SK-N-SH (cell line): ENCODE measurements at regions not wholly inside any gene's neighbourhood (a gene's known extent, or its start where the extent isn't known, plus 50 kb on each side); places are given as distances from the start of the nearest gene placed in this dataset.

Experiments used
- CTCF ChIA-PET: fragments of 300-600, 350-600 bp; formaldehyde crosslinking; extraction: SDS; loops from one replicate; lab custom pipeline; 2021; lab: Yijun Ruan, JAX
- POLR2A ChIA-PET: fragments of 350-600 bp; sonication (Branson Sonifier 250); formaldehyde crosslinking; extraction: SDS; loops from one replicate; lab custom pipeline; 2020; ENCODE audit warnings: antibody characterized with exemption, inconsistent platforms; lab: Yijun Ruan, JAX
- DNase-seq: peaks from one replicate; pipeline ENCODE4 v3.0.0; 2012
- H2AFZ ChIP-seq: fragments of 200-600 bp; sonication (generic); 2 replicates; pipeline ENCODE4 v1.8.1; 2016; ENCODE audit warnings: antibody characterized with exemption, mild to moderate bottlenecking, low read depth
- H3F3A ChIP-seq: fragments of 200-600 bp; sonication (generic); replicated peaks from 2 replicates; pipeline ENCODE3; 2016; ENCODE audit warnings: antibody characterized with exemption, mild to moderate bottlenecking; ENCODE audit not compliant: insufficient read depth
- H3K27ac ChIP-seq, 2 experiments: fragments of 200-500 bp in 1 of 2; fragments of 200-600 bp in 1 of 2; sonication (Bioruptor generic) in 1 of 2; sonication (generic), shearing (Covaris generic) in 1 of 2; 2 replicates each; pipeline versions ENCODE4 v1.5.1 to v1.6.1; 2014 to 2016; ENCODE audit warnings: low read depth in 2 of 2, inconsistent platforms in 1 of 2, low read length in 1 of 2, mild to moderate bottlenecking in 1 of 2, mixed read lengths in 1 of 2
- H3K27me3 ChIP-seq: fragments of 200-600 bp; sonication (generic), shearing (Covaris generic); 2 replicates; pipeline ENCODE4 v1.6.1; 2016; ENCODE audit warnings: mixed run types; ENCODE audit not compliant: insufficient read depth
- H3K36me3 ChIP-seq, 2 experiments: fragments of 200-500 bp in 1 of 2; fragments of 200-600 bp in 1 of 2; sonication (Bioruptor generic) in 1 of 2; sonication (generic) in 1 of 2; replicated peaks in 1 of 2; 2 replicates each; pipeline versions ENCODE3 to v1.5.1; 2014 to 2016; ENCODE audit warnings: low read length in 1 of 2, mild to moderate bottlenecking in 1 of 2; ENCODE audit not compliant: insufficient read depth in 2 of 2, control insufficient read depth in 1 of 2
- H3K4me1 ChIP-seq, 2 experiments: fragments of 200-500 bp in 1 of 2; fragments of 200-600 bp in 1 of 2; sonication (Bioruptor generic) in 1 of 2; sonication (generic), shearing (Covaris generic) in 1 of 2; 2 replicates each; pipeline versions ENCODE4 v1.5.1 to v1.6.1; 2014 to 2016; ENCODE audit warnings: low read depth in 1 of 2, low read length in 1 of 2, mixed run types in 1 of 2; ENCODE audit not compliant: insufficient read depth in 2 of 2, control insufficient read depth in 1 of 2
- H3K4me2 ChIP-seq: fragments of 200-600 bp; sonication (generic), shearing (Covaris generic); 2 replicates; pipeline ENCODE4 v1.6.1; 2017; ENCODE audit warnings: mixed run types
- H3K4me3 ChIP-seq, 2 experiments: fragments of 200-500 bp in 1 of 2; fragments of 200-600 bp in 1 of 2; sonication (Bioruptor generic) in 1 of 2; sonication (generic), shearing (Covaris generic) in 1 of 2; 2 replicates each; pipeline versions ENCODE4 v1.5.1 to v1.8.1; 2014 to 2016; ENCODE audit warnings: low read depth in 2 of 2, inconsistent platforms in 1 of 2, low read length in 1 of 2, mild to moderate bottlenecking in 1 of 2, mixed read lengths in 1 of 2, moderate library complexity in 1 of 2
- H3K79me2 ChIP-seq: fragments of 200-600 bp; sonication (generic); 2 replicates; pipeline ENCODE4 v1.8.1; 2017; ENCODE audit warnings: mild to moderate bottlenecking; ENCODE audit not compliant: insufficient read depth
- H3K9ac ChIP-seq: fragments of 200-600 bp; sonication (generic); 2 replicates; pipeline ENCODE4 v1.6.1; 2017; ENCODE audit warnings: mixed run types
- H3K9me2 ChIP-seq: fragments of 200-600 bp; sonication (generic); 2 replicates; pipeline ENCODE4 v1.6.1; 2017; ENCODE audit warnings: mixed run types
- H3K9me3 ChIP-seq: fragments of 200-600 bp; sonication (generic); 2 replicates; pipeline ENCODE4 v1.6.1; 2017; ENCODE audit warnings: mixed run types, mild to moderate bottlenecking, moderate library complexity
- H4K20me1 ChIP-seq: fragments of 200-600 bp; sonication (generic); 2 replicates; pipeline ENCODE4 v1.6.1; 2017; ENCODE audit warnings: mild to moderate bottlenecking, mixed run types; ENCODE audit not compliant: insufficient read depth
- CHD2 ChIP-seq: fragments of 150-350 bp; IDR thresholded peaks from 2 replicates; pipeline ENCODE4 v1.6.1; 2018; ENCODE audit warnings: low read length; ENCODE audit not compliant: partially characterized antibody
- CTCF ChIP-seq: fragments of 200-600 bp; sonication (generic); IDR thresholded peaks from 2 replicates; pipeline ENCODE4 v1.6.1; 2017; ENCODE audit warnings: antibody characterized with exemption, mild to moderate bottlenecking, moderate library complexity
- ELF1 ChIP-seq: IDR thresholded peaks from 2 replicates; pipeline ENCODE4 v1.4.0; 2012
- EP300 ChIP-seq, 2 experiments: IDR thresholded peaks; 2 replicates each; pipeline versions ENCODE4 v1.4.0 to v1.6.1; 2012; ENCODE audit warnings: borderline replicate concordance in 1 of 2, low read depth in 1 of 2, low read length in 1 of 2
- EZH2phosphoT487 ChIP-seq: fragments of 200-600 bp; sonication (generic); IDR thresholded peaks from 2 replicates; pipeline ENCODE4 v1.6.1; 2017; ENCODE audit warnings: low read depth, mixed run types, mild to moderate bottlenecking, antibody characterized with exemption, moderate library complexity, borderline replicate concordance
- FOSL2 ChIP-seq: IDR thresholded peaks from 2 replicates; pipeline ENCODE4 v1.4.0; 2012; ENCODE audit warnings: low read depth, mild to moderate bottlenecking, moderate library complexity, borderline replicate concordance
- FOXJ3 ChIP-seq: sonication (generic); formaldehyde crosslinking; IDR thresholded peaks from 2 replicates; pipeline ENCODE4 v1.5.1; 2020; ENCODE audit warnings: mild to moderate bottlenecking, missing genetic modification reagents
- FOXM1 ChIP-seq: IDR thresholded peaks from 2 replicates; pipeline ENCODE4 v1.4.0; 2012; ENCODE audit warnings: low read depth, mild to moderate bottlenecking
- GABPA ChIP-seq: IDR thresholded peaks from 2 replicates; pipeline ENCODE4 v1.4.0; 2012; ENCODE audit warnings: low read depth, mild to moderate bottlenecking
- JUND ChIP-seq: IDR thresholded peaks from 2 replicates; pipeline ENCODE4 v1.4.0; 2012
- MXI1 ChIP-seq: IDR thresholded peaks from 2 replicates; pipeline ENCODE4 v1.6.1; 2012; ENCODE audit warnings: mild to moderate bottlenecking, low read depth, low read length, improper control_type of control experiment
- RAD21 ChIP-seq: IDR thresholded peaks from 2 replicates; pipeline ENCODE4 v1.6.1; 2012; ENCODE audit warnings: mild to moderate bottlenecking, low read length
- SMC3 ChIP-seq: IDR thresholded peaks from 2 replicates; pipeline ENCODE4 v1.6.1; 2012; ENCODE audit warnings: low read depth, low read length, improper control_type of control experiment
- TAF1 ChIP-seq: IDR thresholded peaks from 2 replicates; pipeline ENCODE4 v1.6.1; 2012; ENCODE audit warnings: low read depth, mild to moderate bottlenecking, low read length, moderate library complexity, borderline replicate concordance
- TCF12 ChIP-seq: IDR thresholded peaks from 2 replicates; pipeline ENCODE4 v1.4.0; 2012
- YY1 ChIP-seq: IDR thresholded peaks from 2 replicates; pipeline ENCODE4 v1.4.0; 2012; ENCODE audit warnings: low read depth, mild to moderate bottlenecking
- WGBS: methylation state at CpG from one replicate; pipeline ENCODE4 v1.1.6; 2017; ENCODE audit warnings: low lambda C conversion rate; 5-methylcytosine and 5-hydroxymethylcytosine counted together
- TF ChIP-seq, protein P1 (sequence below): fragments of 150-350 bp; IDR thresholded peaks from 2 replicates; pipeline ENCODE4 v1.6.1; 2016; ENCODE audit warnings: mild to moderate bottlenecking, low read depth, low read length
- TF ChIP-seq, protein P2 (sequence below): IDR thresholded peaks from 2 replicates; pipeline ENCODE4 v1.6.1; 2012; ENCODE audit warnings: mild to moderate bottlenecking, low read depth, low read length, moderate library complexity
- TF ChIP-seq, protein P3 (sequence below): IDR thresholded peaks from 2 replicates; pipeline ENCODE4 v1.4.0; 2012; ENCODE audit warnings: low read depth, borderline replicate concordance

DNA sequence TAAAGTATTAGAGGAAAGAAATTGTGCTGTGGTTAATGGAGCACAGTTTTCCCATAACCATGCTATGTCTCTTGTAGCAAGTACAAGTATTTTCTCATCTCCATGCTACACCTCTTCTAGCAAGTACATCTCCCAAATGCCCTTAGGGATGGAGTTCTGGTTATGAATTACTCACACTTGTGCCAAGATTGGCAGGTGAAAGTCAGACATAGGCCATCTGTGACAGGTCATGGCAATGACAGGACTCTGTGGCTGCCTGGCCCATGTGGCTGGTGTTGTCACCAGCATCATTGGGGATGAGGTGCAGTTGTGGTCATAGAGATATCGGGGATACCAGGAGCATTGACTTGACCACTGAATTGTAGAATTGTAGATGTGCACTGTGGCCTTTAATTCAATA is 310.2 kb downstream of the FAT4 start:
- no peak overlapping the region for H3K4me2 ChIP-seq
- DNase-seq: no peak
- H3K9ac ChIP-seq: no peak overlapping the region
- H3K27ac ChIP-seq: no peak overlapping the region
- no peak overlapping the region for H3K4me3 ChIP-seq
- POLR2A ChIA-PET: no interaction called here
- H2AFZ ChIP-seq: no peak overlapping the region
- peaks cover 0 to 3% of the 10 kb centered on the region in 2 experiments; a peak in 1 of 4 replicates for H3K4me1 ChIP-seq
- H3K36me3 ChIP-seq: no peaks in the 10 kb centered on the region
- CTCF ChIA-PET: no interaction called here
- no peaks in the 10 kb centered on the region for H3F3A ChIP-seq
- H3K9me2 ChIP-seq: no peaks in the 10 kb centered on the region
- TF ChIP-seq CTCF (no peak), FOXM1 (no peak)
- no peaks in the 10 kb centered on the region for H3K27me3 ChIP-seq
- H3K9me3 ChIP-seq: no peaks in the 10 kb centered on the region
- H4K20me1 ChIP-seq: no peaks in the 10 kb centered on the region
- 80% methylated on average over 1 of the region's 1 CpG for WGBS
- no peaks in the 10 kb centered on the region for H3K79me2 ChIP-seq

DNA sequence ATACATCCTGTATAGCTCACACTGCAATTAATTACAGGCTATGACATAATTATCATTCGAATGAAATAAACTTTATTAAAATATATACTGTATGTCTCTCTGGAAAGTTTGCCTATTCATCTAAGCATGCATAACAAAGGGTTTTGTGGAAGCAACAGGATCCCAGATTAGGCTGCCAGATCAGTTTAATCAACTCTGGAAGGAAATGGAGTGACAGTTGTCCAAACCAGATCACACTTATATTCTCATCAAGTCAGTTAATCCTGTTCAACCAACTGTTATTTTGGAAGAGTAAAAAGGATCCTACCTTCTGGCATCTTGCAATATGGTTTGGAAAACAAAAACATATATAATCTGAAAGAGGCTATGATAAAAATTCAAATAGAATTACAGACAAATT is 312.2 kb downstream of the FAT4 start:
- CTCF ChIA-PET: no interaction called here
- no peak overlapping the region for H3K4me3 ChIP-seq
- DNase-seq: peak; percentile 11

More for the DNA sequence above, 312.2 kb downstream of the FAT4 start:
- no peaks in the 10 kb centered on the region for H3K36me3 ChIP-seq
- H3K27ac ChIP-seq: peak overlapping the region in 1 of 2 experiments; percentile 50; a peak in 1 of 4 replicates
- H2AFZ ChIP-seq: no peak overlapping the region
- WGBS: 15% methylated on average over 1 of the region's 1 CpG
- TF ChIP-seq EP300 (IDR thresholded peaks at IDR 0.05; ENCODE audit: borderline replicate concordance in 1 of 2, low read depth in 1 of 2, low read length in 1 of 2) (no peak), FOSL2 (no peak), SMC3 (no peak), YY1 (no peak), TCF12 (no peak), JUND (no peak), TAF1 (no peak), EZH2phosphoT487 (no peak), FOXJ3 (no peak), CHD2 (no peak), RAD21 (no peak), GABPA (no peak), ELF1 (no peak), FOXM1 (no peak), MXI1 (no peak)
- TF ChIP-seq, protein P1, sequence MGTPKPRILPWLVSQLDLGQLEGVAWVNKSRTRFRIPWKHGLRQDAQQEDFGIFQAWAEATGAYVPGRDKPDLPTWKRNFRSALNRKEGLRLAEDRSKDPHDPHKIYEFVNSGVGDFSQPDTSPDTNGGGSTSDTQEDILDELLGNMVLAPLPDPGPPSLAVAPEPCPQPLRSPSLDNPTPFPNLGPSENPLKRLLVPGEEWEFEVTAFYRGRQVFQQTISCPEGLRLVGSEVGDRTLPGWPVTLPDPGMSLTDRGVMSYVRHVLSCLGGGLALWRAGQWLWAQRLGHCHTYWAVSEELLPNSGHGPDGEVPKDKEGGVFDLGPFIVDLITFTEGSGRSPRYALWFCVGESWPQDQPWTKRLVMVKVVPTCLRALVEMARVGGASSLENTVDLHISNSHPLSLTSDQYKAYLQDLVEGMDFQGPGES: no peak
- TF ChIP-seq, protein P2, sequence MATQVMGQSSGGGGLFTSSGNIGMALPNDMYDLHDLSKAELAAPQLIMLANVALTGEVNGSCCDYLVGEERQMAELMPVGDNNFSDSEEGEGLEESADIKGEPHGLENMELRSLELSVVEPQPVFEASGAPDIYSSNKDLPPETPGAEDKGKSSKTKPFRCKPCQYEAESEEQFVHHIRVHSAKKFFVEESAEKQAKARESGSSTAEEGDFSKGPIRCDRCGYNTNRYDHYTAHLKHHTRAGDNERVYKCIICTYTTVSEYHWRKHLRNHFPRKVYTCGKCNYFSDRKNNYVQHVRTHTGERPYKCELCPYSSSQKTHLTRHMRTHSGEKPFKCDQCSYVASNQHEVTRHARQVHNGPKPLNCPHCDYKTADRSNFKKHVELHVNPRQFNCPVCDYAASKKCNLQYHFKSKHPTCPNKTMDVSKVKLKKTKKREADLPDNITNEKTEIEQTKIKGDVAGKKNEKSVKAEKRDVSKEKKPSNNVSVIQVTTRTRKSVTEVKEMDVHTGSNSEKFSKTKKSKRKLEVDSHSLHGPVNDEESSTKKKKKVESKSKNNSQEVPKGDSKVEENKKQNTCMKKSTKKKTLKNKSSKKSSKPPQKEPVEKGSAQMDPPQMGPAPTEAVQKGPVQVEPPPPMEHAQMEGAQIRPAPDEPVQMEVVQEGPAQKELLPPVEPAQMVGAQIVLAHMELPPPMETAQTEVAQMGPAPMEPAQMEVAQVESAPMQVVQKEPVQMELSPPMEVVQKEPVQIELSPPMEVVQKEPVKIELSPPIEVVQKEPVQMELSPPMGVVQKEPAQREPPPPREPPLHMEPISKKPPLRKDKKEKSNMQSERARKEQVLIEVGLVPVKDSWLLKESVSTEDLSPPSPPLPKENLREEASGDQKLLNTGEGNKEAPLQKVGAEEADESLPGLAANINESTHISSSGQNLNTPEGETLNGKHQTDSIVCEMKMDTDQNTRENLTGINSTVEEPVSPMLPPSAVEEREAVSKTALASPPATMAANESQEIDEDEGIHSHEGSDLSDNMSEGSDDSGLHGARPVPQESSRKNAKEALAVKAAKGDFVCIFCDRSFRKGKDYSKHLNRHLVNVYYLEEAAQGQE: no peak
- TF ChIP-seq, protein P3, sequence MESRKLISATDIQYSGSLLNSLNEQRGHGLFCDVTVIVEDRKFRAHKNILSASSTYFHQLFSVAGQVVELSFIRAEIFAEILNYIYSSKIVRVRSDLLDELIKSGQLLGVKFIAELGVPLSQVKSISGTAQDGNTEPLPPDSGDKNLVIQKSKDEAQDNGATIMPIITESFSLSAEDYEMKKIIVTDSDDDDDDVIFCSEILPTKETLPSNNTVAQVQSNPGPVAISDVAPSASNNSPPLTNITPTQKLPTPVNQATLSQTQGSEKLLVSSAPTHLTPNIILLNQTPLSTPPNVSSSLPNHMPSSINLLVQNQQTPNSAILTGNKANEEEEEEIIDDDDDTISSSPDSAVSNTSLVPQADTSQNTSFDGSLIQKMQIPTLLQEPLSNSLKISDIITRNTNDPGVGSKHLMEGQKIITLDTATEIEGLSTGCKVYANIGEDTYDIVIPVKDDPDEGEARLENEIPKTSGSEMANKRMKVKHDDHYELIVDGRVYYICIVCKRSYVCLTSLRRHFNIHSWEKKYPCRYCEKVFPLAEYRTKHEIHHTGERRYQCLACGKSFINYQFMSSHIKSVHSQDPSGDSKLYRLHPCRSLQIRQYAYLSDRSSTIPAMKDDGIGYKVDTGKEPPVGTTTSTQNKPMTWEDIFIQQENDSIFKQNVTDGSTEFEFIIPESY: no peak
- no peaks in the 10 kb centered on the region for H3F3A ChIP-seq
- no peak overlapping the region for H3K9ac ChIP-seq
- H3K4me2 ChIP-seq: no peak overlapping the region
- POLR2A ChIA-PET: no interaction called here
- H3K79me2 ChIP-seq: no peaks in the 10 kb centered on the region
- no peaks in the 10 kb centered on the region for H3K9me3 ChIP-seq
- no peaks in the 10 kb centered on the region for H3K9me2 ChIP-seq
- peaks cover 0 to 3% of the 10 kb centered on the region in 2 experiments; a peak in 1 of 4 replicates for H3K4me1 ChIP-seq
- H4K20me1 ChIP-seq: no peaks in the 10 kb centered on the region
- no peaks in the 10 kb centered on the region for H3K27me3 ChIP-seq
